Activated CD4-positive, alpha-beta T cell treated with anti-CD3 and anti-CD28 coated beads for 4 hours (primary cell): ENCODE measurements at regions not wholly inside any gene's neighbourhood (a gene's known extent, or its start where the extent isn't known, plus 50 kb on each side); places are given as distances from the start of the nearest gene placed in this dataset.

Experiments
- DNase-seq, 2 donors: peaks; one replicate each; pipeline ENCODE4 v3.0.0-alpha.2; 2020

- DNase-seq: no peak
Measured at GRCh38 chr2:64770137-64770780, 116.5 kb upstream of the SERTAD2 start.

GRCh38 chr2:64770781-64771334 lies 117.1 kb upstream of the SERTAD2 start:
- DNase-seq: no peak

GRCh38 chr2:64771737-64772136 lies 118.0 kb upstream of the SERTAD2 start:
- no peak for DNase-seq

GRCh38 chr2:64773461-64774118 lies 119.9 kb upstream of the SERTAD2 start:
- no peak for DNase-seq

GRCh38 chr2:64777841-64778240 lies 124.1 kb upstream of the SERTAD2 start:
- DNase-seq: no peak

GRCh38 chr2:64779117-64779690 lies 125.5 kb upstream of the SERTAD2 start:
- no peak for DNase-seq

- DNase-seq: no peak
Measured at GRCh38 chr2:64780041-64780440, 126.3 kb upstream of the SERTAD2 start.

- DNase-seq: no peak
Measured at GRCh38 chr2:64781711-64782390, 128.1 kb upstream of the SERTAD2 start.

- no peak for DNase-seq
Measured at GRCh38 chr2:64784168-64785061, 130.7 kb upstream of the SERTAD2 start.

GRCh38 chr2:64785245-64785644 lies 131.5 kb upstream of the SERTAD2 start:
- no peak for DNase-seq

- DNase-seq: no peak
Measured at GRCh38 chr2:64786343-64787018, 132.8 kb upstream of the SERTAD2 start.

GRCh38 chr2:64787019-64787365 lies 133.3 kb upstream of the SERTAD2 start:
- no peak for DNase-seq

- DNase-seq: no peak
Measured at GRCh38 chr2:64787698-64788097, 134.0 kb upstream of the SERTAD2 start.

GRCh38 chr2:64789466-64790320 lies 136.0 kb upstream of the SERTAD2 start:
- DNase-seq: no peak

- DNase-seq: no peak
Measured at GRCh38 chr2:64792300-64792699, 138.6 kb upstream of the SERTAD2 start.

- DNase-seq: no peak
Measured at GRCh38 chr2:64792995-64793639, 139.4 kb upstream of the SERTAD2 start.

GRCh38 chr2:64793701-64794100 lies 140.0 kb upstream of the SERTAD2 start:
- no peak for DNase-seq

- no peak for DNase-seq
Measured at GRCh38 chr2:64794426-64794995, 140.8 kb upstream of the SERTAD2 start.

GRCh38 chr2:64795024-64795592 lies 141.4 kb upstream of the SERTAD2 start:
- DNase-seq: no peak

- no peak for DNase-seq
Measured at GRCh38 chr2:64796926-64797325, 143.2 kb upstream of the SERTAD2 start.
